ENCODE measurements at regions not wholly inside any gene's neighbourhood (a gene's known extent, or its start where the extent isn't known, plus 50 kb on each side); places are given as distances from the start of the nearest gene placed in this dataset.

GRCh38 chr2:78029392-78029995, 507.3 kb upstream of the LRRTM4 start:
- Mint-ChIP-seq H3K9me3 (ENCODE audit: low read depth) (peaks cover 34% of the 10 kb centered on the region), H3K27me3 (no peaks in the 10 kb centered on the region), H3K27ac (no peak overlapping the region), H3K36me3 (ENCODE audit: insufficient read depth) (no peaks in the 10 kb centered on the region), H3K4me1 (ENCODE audit: low read depth) (no peaks in the 10 kb centered on the region), H3K4me3 (ENCODE audit: low read depth) (no peak overlapping the region)
- no peak for DNase-seq (ENCODE audit: low spot score, unreplicated experiment)
- TF ChIP-seq CTCF (IDR thresholded peaks at IDR 0.05; ENCODE audit: unreplicated experiment): no peak

GRCh38 chr2:78034706-78035105, 512.5 kb upstream of the LRRTM4 start:
- Mint-ChIP-seq H3K9me3 (ENCODE audit: low read depth) (peaks cover 17% of the 10 kb centered on the region), H3K27me3 (no peaks in the 10 kb centered on the region), H3K36me3 (ENCODE audit: insufficient read depth) (no peaks in the 10 kb centered on the region), H3K4me1 (ENCODE audit: low read depth) (no peaks in the 10 kb centered on the region), H3K27ac (no peak overlapping the region), H3K4me3 (ENCODE audit: low read depth) (no peak overlapping the region)
- DNase-seq (ENCODE audit: low spot score, unreplicated experiment): no peak
- TF ChIP-seq CTCF (IDR thresholded peaks at IDR 0.05; ENCODE audit: unreplicated experiment): no peak

GRCh38 chr2:78035804-78036203, 513.6 kb upstream of the LRRTM4 start:
- H3K4me3 Mint-ChIP-seq (ENCODE audit: low read depth): no peak overlapping the region
- DNase-seq (ENCODE audit: low spot score, unreplicated experiment): no peak
- peaks cover 19% of the 10 kb centered on the region for H3K9me3 Mint-ChIP-seq (ENCODE audit: low read depth)
- H3K27me3 Mint-ChIP-seq: no peaks in the 10 kb centered on the region
- H3K4me1 Mint-ChIP-seq (ENCODE audit: low read depth): no peaks in the 10 kb centered on the region
- no peaks in the 10 kb centered on the region for H3K36me3 Mint-ChIP-seq (ENCODE audit: insufficient read depth)
- TF ChIP-seq CTCF (IDR thresholded peaks at IDR 0.05; ENCODE audit: unreplicated experiment): no peak
- H3K27ac Mint-ChIP-seq: no peak overlapping the region

GRCh38 chr2:78051480-78051879, 529.3 kb upstream of the LRRTM4 start:
- H3K9me3 Mint-ChIP-seq (ENCODE audit: low read depth): peaks cover 66% of the 10 kb centered on the region
- no peaks in the 10 kb centered on the region for H3K4me1 Mint-ChIP-seq (ENCODE audit: low read depth)
- no peak overlapping the region for H3K27ac Mint-ChIP-seq
- DNase-seq (ENCODE audit: low spot score, unreplicated experiment): no peak
- H3K4me3 Mint-ChIP-seq (ENCODE audit: low read depth): no peak overlapping the region
- no peak for TF ChIP-seq CTCF (IDR thresholded peaks at IDR 0.05; ENCODE audit: unreplicated experiment)
- peaks cover 3% of the 10 kb centered on the region for H3K36me3 Mint-ChIP-seq (ENCODE audit: insufficient read depth)
- H3K27me3 Mint-ChIP-seq: no peaks in the 10 kb centered on the region

GRCh38 chr2:78056976-78057375, 534.8 kb upstream of the LRRTM4 start:
- no peak for DNase-seq (ENCODE audit: low spot score, unreplicated experiment)
- no peak for TF ChIP-seq CTCF (IDR thresholded peaks at IDR 0.05; ENCODE audit: unreplicated experiment)
- H3K4me3 Mint-ChIP-seq (ENCODE audit: low read depth): no peak overlapping the region
- no peak overlapping the region for H3K27ac Mint-ChIP-seq
- no peaks in the 10 kb centered on the region for H3K36me3 Mint-ChIP-seq (ENCODE audit: insufficient read depth)
- H3K9me3 Mint-ChIP-seq (ENCODE audit: low read depth): peaks cover 31% of the 10 kb centered on the region
- no peaks in the 10 kb centered on the region for H3K27me3 Mint-ChIP-seq
- H3K4me1 Mint-ChIP-seq (ENCODE audit: low read depth): no peaks in the 10 kb centered on the region
